ENCODE measurements at regions not wholly inside any gene's neighbourhood (a gene's known extent, or its start where the extent isn't known, plus 50 kb on each side); places are given as distances from the start of the nearest gene placed in this dataset.

DNA sequence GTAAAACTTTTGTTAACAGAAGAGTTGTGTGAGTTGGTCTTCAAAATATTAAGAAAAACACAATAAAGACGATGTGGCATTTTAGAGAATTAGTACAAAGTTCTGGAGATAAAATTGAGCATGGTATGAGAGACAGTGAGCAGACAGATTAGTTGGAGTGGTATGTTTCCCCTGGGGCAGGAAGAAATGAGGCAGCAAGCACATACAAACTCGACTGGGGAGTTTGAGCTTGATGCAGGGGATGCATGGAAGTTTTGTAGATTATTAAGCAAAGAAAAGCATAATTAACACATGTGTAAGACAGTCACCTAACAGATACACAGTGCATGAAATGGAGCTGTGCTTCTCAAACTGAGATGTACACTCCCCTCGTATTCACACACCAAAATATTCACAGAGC, 58.1 kb upstream of the IL2 start:
- WGBS, 2 experiments (ENCODE audit: extremely low coverage in 1 of 2, insufficient coverage in 1 of 2, insufficient read length in 1 of 2, insufficient replicate concordance in 2 of 2, low coverage in 1 of 2, low lambda C conversion rate in 2 of 2, missing lambda C conversion rate in 1 of 2) = 66% methylated on average over 3 of the region's 3 CpGs; no CpG with 5 or more reads in 1 of the 2 experiments
- H3K27me3 ChIP-seq (replicated peaks in 1 of 4; ENCODE audit: control insufficient read depth in 3 of 4, extremely low read depth in 1 of 4, insufficient read depth in 3 of 4, low read length in 3 of 4) = no peaks in the 10 kb centered on the region
- TF ChIP-seq RBBP5 (IDR thresholded peaks at IDR 0.05; ENCODE audit: borderline replicate concordance, low read depth, low read length) = no peak
- no peak for TF ChIP-seq TCF12 (IDR thresholded peaks at IDR 0.05; ENCODE audit: low read depth, low read length)
- no peak for TF ChIP-seq FOSL1 (IDR thresholded peaks at IDR 0.05; ENCODE audit: insufficient read depth, low read depth, low read length)
- TF ChIP-seq TEAD4 (IDR thresholded peaks at IDR 0.05; ENCODE audit: low read depth, low read length) = no peak
- TF ChIP-seq KDM1A (IDR thresholded peaks at IDR 0.05; ENCODE audit: borderline replicate concordance, low read length) = no peak
- TF ChIP-seq USF2 (IDR thresholded peaks at IDR 0.05; ENCODE audit: low read length) = no peak
- TF ChIP-seq RNF2 (IDR thresholded peaks at IDR 0.05; ENCODE audit: borderline replicate concordance, low read depth, low read length, missing control alignments, poor library complexity, severe bottlenecking) = no peak

More for the DNA sequence above, 58.1 kb upstream of the IL2 start:
- ChIA-PET CTCF (ENCODE audit: partially characterized antibody) (no interaction called here), POLR2A (ENCODE audit: partially characterized antibody) (no interaction called here)
- Histone ChIP-seq H2BK20ac (ENCODE audit: low read length) (no peak overlapping the region), H3K9ac (replicated peaks in 1 of 4; ENCODE audit: extremely low read depth in 1 of 4, low read depth in 3 of 4, low read length in 3 of 4) (no peak overlapping the region), H2BK12ac (ENCODE audit: low read depth, low read length) (no peak overlapping the region), H2BK15ac (ENCODE audit: low read length) (no peak overlapping the region), H3K9me3 (ENCODE audit: insufficient read depth in 2 of 2, low read depth in 1 of 2, low read length in 1 of 2) (no peaks in the 10 kb centered on the region), H4K5ac (ENCODE audit: insufficient read length, low read depth, low read length) (no peak overlapping the region), H3K27ac (ENCODE audit: low read depth, low read length) (no peak overlapping the region), H3K79me2 (ENCODE audit: control insufficient read depth in 1 of 2, insufficient read depth in 2 of 2, low read length in 2 of 2) (no peaks in the 10 kb centered on the region), H3K23me2 (ENCODE audit: low read depth, low read length) (no peaks in the 10 kb centered on the region), H3K14ac (ENCODE audit: insufficient read length) (no peak overlapping the region), H3K23ac (ENCODE audit: insufficient read length) (no peak overlapping the region), H4K20me1 (replicated peaks in 1 of 2; ENCODE audit: control insufficient read depth in 1 of 2, insufficient read depth in 2 of 2, low read length in 2 of 2) (no peaks in the 10 kb centered on the region), H2AFZ (ENCODE audit: low read length) (no peak overlapping the region), H3K56ac (replicated peaks; ENCODE audit: insufficient read length, low read depth, low read length) (no peak overlapping the region), H3K4ac (replicated peaks; ENCODE audit: insufficient read length, low read depth, low read length) (no peak overlapping the region), H3K36me3 (ENCODE audit: control insufficient read depth in 2 of 4, insufficient read depth in 4 of 4, low read length in 3 of 4) (no peaks in the 10 kb centered on the region), H3K4me1 (replicated peaks in 1 of 4; ENCODE audit: control insufficient read depth in 3 of 4, insufficient read depth in 4 of 4, low read length in 3 of 4) (no peaks in the 10 kb centered on the region), H4K8ac (ENCODE audit: extremely low read depth, insufficient read depth, low read length) (no peak overlapping the region), H2AK5ac (ENCODE audit: low read depth, low read length) (no peak overlapping the region), H2BK120ac (replicated peaks; ENCODE audit: low read depth, low read length) (no peak overlapping the region), H2BK5ac (ENCODE audit: low read depth, low read length) (no peak overlapping the region), H3K4me2 (ENCODE audit: insufficient read depth in 1 of 2, low read depth in 2 of 2, low read length in 2 of 2) (no peak overlapping the region), H4K91ac (replicated peaks; ENCODE audit: insufficient read length, low read length) (no peak overlapping the region), H3K79me1 (ENCODE audit: low read depth, low read length) (no peaks in the 10 kb centered on the region), H3K4me3 (ENCODE audit: extremely low read depth in 1 of 4, insufficient read depth in 2 of 4, low read depth in 3 of 4, low read length in 4 of 4) (no peak overlapping the region), H3K18ac (ENCODE audit: extremely low read depth, low read length) (no peak overlapping the region)
- FAIRE-seq (no peak), DNase-seq (ENCODE audit: low read depth in 1 of 2, low spot score in 2 of 2) (no peak)
